ENCODE measurements at regions not wholly inside any gene's neighbourhood (a gene's known extent, or its start where the extent isn't known, plus 50 kb on each side); places are given as distances from the start of the nearest gene placed in this dataset.
A peak's percentile ranks its signal among the peaks of the same experiment; 100 is the strongest.

DNA sequence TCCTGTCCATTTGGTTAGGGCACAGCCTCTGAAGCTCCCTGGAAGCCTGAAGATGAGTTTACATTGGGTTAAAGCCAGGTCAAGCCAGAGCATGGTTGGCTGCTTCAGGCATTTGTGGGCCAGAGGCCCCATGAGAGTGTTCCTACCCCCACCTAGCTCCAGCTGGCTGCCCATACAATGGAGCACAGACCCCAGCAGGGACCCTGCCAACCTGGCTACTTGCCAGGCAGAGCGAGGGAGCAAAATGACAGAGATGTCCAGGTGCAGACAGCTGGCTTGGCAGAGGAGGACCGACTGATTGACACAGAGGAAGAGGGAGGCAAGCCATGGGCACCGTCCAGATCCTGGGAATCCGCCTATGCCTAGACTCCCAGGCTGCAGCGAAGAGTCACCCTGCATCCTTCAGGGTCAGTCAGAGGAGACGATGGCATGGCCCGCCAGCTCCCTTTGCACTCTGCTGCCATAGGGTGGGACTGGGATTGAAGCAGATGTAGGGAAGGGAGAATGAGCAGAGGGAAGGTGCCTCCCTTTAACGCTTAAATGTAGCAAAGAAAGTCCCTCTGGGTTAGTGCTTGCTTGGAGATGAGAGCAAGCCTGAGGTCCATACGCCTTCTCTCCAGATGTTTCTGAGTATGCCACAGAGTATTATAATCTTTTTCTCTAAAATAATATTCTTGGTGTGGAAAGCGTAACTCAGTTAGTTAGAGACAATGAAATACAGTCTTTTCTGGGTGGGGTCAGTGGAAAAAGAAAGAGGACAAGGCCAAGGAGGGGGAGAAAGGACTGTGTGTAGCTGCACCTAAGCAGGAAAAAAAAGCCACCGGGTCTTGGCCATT, 77.6 kb upstream of the FYN start:
- no peaks in the 10 kb centered on the region for H3K27me3 ChIP-seq
- TF ChIP-seq, protein P1, sequence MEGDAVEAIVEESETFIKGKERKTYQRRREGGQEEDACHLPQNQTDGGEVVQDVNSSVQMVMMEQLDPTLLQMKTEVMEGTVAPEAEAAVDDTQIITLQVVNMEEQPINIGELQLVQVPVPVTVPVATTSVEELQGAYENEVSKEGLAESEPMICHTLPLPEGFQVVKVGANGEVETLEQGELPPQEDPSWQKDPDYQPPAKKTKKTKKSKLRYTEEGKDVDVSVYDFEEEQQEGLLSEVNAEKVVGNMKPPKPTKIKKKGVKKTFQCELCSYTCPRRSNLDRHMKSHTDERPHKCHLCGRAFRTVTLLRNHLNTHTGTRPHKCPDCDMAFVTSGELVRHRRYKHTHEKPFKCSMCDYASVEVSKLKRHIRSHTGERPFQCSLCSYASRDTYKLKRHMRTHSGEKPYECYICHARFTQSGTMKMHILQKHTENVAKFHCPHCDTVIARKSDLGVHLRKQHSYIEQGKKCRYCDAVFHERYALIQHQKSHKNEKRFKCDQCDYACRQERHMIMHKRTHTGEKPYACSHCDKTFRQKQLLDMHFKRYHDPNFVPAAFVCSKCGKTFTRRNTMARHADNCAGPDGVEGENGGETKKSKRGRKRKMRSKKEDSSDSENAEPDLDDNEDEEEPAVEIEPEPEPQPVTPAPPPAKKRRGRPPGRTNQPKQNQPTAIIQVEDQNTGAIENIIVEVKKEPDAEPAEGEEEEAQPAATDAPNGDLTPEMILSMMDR (IDR thresholded peaks at IDR 0.05): no peak
- TF ChIP-seq POLR2A (IDR thresholded peaks at IDR 0.05) (no peak), EP300 (IDR thresholded peaks at IDR 0.05) (no peak)
- no peak for DNase-seq (ENCODE audit: low spot score in 2 of 2)
- no peaks in the 10 kb centered on the region for H3K9me3 ChIP-seq
- peaks cover 0 to 14% (median 0%) of the 10 kb centered on the region in 4 donors for H3K4me1 ChIP-seq
- no peaks in the 10 kb centered on the region for H3K36me3 ChIP-seq
- 79 to 81% methylated on average over 10 to 11 of the region's 11 CpGs for WGBS, 2 donors
- H3K4me3 ChIP-seq: no peak overlapping the region
- no peak overlapping the region for H3K27ac ChIP-seq

DNA sequence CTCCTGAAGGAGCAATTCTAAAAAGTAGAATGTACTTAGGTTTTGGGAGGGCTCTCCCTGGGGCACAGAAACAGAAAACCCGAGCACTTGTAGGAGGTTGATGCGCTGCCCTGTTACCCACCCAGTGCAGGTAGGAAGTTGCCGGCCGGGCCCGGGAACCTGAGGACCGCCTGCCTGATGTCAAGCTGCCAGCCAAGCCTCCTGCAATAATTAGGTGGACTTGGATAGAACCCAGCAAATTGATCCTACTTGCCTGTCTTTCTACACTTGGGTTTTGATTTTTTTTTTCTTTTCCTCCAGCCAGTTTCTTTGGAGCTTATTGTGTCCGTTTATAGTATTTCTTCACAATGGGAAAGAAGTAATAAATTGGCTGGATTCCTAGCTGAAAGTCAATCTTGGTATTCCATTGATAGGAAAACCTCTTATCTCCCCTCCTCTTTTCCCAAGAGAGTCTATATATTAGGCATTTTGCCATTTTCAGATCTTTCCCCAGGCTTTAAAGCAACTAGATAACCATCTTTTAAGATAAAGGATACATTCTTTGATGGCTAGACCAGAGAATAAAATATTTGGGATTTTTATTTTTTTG, 78.3 kb upstream of the FYN start:
- Histone ChIP-seq H3K4me1 (peaks cover 0 to 14% (median 0%) of the 10 kb centered on the region in 4 donors), H3K27ac (no peak overlapping the region), H3K4me3 (no peak overlapping the region), H3K9me3 (no peaks in the 10 kb centered on the region), H3K27me3 (no peaks in the 10 kb centered on the region), H3K36me3 (no peaks in the 10 kb centered on the region)
- DNase-seq (ENCODE audit: low spot score in 2 of 2): no peak
- 66 to 83% methylated on average over 7 of the region's 7 CpGs for WGBS, 2 donors
- TF ChIP-seq, protein P1 (IDR thresholded peaks at IDR 0.05): no peak
- TF ChIP-seq EP300 (IDR thresholded peaks at IDR 0.05) (no peak), POLR2A (IDR thresholded peaks at IDR 0.05) (no peak)

DNA sequence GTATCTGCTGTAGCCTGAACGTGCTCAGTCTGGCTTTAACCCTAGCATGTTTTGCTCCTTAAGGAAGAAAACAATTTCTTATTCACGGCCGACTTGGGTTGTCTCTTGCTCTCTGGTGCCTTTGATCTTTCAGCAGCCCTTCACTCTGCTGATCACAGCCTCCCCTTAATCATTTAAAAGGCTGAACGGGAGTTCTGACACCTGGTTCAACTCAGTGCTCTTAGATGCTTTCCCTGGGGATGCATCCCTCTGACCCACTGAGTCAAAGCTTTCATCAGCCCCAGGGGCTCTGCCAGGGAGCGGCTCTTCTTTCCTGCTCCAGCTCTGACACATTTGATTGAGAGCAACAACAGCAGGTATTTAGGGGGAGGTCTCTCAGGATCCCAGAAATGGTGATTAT, 79.0 kb upstream of the FYN start:
- Histone ChIP-seq H3K27ac (no peak overlapping the region), H3K4me3 (no peak overlapping the region), H3K9me3 (no peaks in the 10 kb centered on the region), H3K27me3 (no peaks in the 10 kb centered on the region), H3K36me3 (no peaks in the 10 kb centered on the region), H3K4me1 (peaks cover 0 to 14% (median 0%) of the 10 kb centered on the region in 4 donors)
- 46 to 52% methylated on average over 5 of the region's 5 CpGs for WGBS, 2 donors
- no peak for DNase-seq (ENCODE audit: low spot score in 2 of 2)
- TF ChIP-seq, protein P1 (IDR thresholded peaks at IDR 0.05): no peak
- TF ChIP-seq EP300 (IDR thresholded peaks at IDR 0.05) (no peak), POLR2A (IDR thresholded peaks at IDR 0.05) (no peak)

DNA sequence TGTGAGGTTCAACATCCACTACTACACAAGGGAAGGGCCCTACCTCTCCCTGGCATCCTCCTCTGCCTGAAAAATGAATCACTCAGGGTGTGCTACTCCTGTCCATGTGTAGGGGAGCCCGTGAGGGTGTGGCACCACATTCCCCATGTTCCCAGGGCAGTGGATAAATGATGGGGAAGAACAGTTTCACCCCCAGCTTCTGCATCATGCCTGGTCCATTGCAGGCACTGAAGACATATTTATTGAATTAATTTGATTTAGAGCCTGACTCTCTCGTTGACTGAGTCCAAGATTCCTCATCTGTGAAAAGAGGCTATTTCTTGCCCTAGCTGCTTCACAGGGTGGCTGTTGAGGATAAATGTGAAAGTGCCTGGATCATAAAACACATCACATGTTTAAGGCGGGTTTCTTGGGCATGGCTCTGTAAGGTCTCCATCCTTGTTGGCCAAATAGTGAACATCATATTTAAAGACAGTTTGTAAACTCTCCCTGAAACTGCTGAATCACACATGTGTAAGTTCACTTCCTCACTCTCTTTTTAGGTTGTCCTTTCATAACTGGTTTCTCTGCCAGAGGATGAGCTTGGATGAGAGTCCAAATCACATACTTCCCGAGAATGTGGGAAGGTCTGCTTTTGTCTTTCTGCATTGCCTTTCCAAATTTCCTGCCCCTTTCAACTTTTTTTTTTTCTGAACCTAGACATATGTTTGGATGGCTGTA, 79.7 kb upstream of the FYN start:
- H3K27me3 ChIP-seq: no peaks in the 10 kb centered on the region
- TF ChIP-seq EP300 (IDR thresholded peaks at IDR 0.05) (peak in 1 of 2 donors; percentile 8), POLR2A (IDR thresholded peaks at IDR 0.05) (no peak)
- no peak overlapping the region for H3K4me3 ChIP-seq
- peaks cover 0 to 14% (median 0%) of the 10 kb centered on the region in 4 donors for H3K4me1 ChIP-seq
- 68 to 71% methylated on average over 4 of the region's 4 CpGs for WGBS, 2 donors
- DNase-seq (ENCODE audit: low spot score in 2 of 2): no peak
- H3K36me3 ChIP-seq: no peaks in the 10 kb centered on the region
- no peaks in the 10 kb centered on the region for H3K9me3 ChIP-seq
- no peak overlapping the region for H3K27ac ChIP-seq

DNA sequence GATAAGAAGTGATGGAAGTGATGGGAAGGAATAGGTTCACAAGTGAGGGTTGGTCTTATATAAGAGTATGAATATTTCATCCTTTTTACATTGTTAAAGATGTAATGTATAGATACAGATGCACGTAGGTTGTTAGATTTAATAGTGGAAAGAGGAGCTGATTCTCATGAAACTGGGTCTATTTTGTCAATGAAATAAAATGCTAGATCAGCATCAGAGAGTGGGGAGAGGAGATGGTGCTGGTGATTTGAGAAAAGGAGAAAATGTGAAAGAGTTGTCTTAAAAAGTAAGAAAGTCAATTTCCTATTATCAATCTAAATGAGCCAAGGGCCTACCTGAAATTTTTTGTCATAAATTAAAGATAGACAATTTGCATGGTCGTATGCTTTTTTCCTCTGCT, 82.8 kb upstream of the FYN start:
- H3K27ac ChIP-seq: no peak overlapping the region

More for the DNA sequence above, 82.8 kb upstream of the FYN start:
- Histone ChIP-seq H3K4me1 (peaks cover 0 to 8% (median 2%) of the 10 kb centered on the region in 4 donors), H3K4me3 (no peak overlapping the region), H3K36me3 (no peaks in the 10 kb centered on the region), H3K27me3 (no peaks in the 10 kb centered on the region), H3K9me3 (no peaks in the 10 kb centered on the region)
- no peak for DNase-seq (ENCODE audit: low spot score in 2 of 2)
- TF ChIP-seq EP300 (IDR thresholded peaks at IDR 0.05): no peak
- no peak for TF ChIP-seq POLR2A (IDR thresholded peaks at IDR 0.05)
- TF ChIP-seq, protein P1 (IDR thresholded peaks at IDR 0.05): no peak
- WGBS, 2 donors: 85 to 89% methylated on average over 2 of the region's 2 CpGs

Data from tibial nerve (tissue), 4 donors.